Endothelial cell (in vitro differentiated cells): ENCODE measurements at regions not wholly inside any gene's neighbourhood (a gene's known extent, or its start where the extent isn't known, plus 50 kb on each side); places are given as distances from the start of the nearest gene placed in this dataset.

Source experiments
- DNase-seq: peaks from one replicate; pipeline ENCODE4 v3.0.0; 2021; ENCODE audit warnings: low spot score
- H3K27ac Mint-ChIP-seq: one replicate; pipeline ENCODE4 v1.8.0; 2021; ENCODE audit warnings: mixed read lengths, inconsistent platforms; ENCODE audit not compliant: unreplicated experiment
- H3K27me3 Mint-ChIP-seq: one replicate; pipeline ENCODE4 v1.8.0; 2021; ENCODE audit warnings: mild to moderate bottlenecking, moderate library complexity, mixed read lengths, inconsistent platforms; ENCODE audit not compliant: unreplicated experiment
- H3K36me3 Mint-ChIP-seq: one replicate; pipeline ENCODE4 v1.8.0; 2021; ENCODE audit warnings: mild to moderate bottlenecking, low read depth, mixed read lengths, inconsistent platforms; ENCODE audit not compliant: unreplicated experiment
- H3K4me1 Mint-ChIP-seq: one replicate; pipeline ENCODE4 v1.8.0; 2021; ENCODE audit warnings: mild to moderate bottlenecking, mixed read lengths, inconsistent platforms; ENCODE audit not compliant: unreplicated experiment
- H3K4me3 Mint-ChIP-seq: one replicate; pipeline ENCODE4 v1.8.0; 2021; ENCODE audit warnings: mild to moderate bottlenecking, mixed read lengths, inconsistent platforms; ENCODE audit not compliant: unreplicated experiment
- H3K9me3 Mint-ChIP-seq: one replicate; pipeline ENCODE4 v1.8.0; 2021; ENCODE audit warnings: mixed read lengths, inconsistent platforms; ENCODE audit not compliant: unreplicated experiment
- TF ChIP-seq, protein P1 (sequence below): fragments of 200-600 bp; sonication (generic); IDR thresholded peaks from one replicate; pipeline ENCODE4 v1.5.0; 2021; ENCODE audit warnings: antibody characterized with exemption; ENCODE audit not compliant: unreplicated experiment

DNA sequence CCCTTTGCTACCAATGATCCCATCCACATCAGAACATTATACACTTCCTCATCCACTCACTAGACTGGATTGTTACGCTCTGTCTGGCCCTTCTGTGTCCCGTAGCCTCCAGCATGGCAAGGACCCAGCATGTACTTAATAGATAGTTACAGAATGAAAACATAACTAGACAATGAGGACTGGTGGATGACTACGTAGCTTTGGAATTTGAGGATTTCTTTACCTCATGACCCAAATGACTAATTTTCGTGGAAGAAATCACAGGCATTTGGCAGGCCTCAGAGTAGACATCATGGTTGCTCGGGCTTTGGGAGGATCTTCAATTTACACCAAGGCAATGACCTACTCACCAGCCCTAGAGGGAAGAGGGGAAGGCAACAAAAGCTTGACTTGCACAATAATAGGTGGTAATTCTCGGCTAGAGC, 299.8 kb downstream of the TLE1 start:
- Mint-ChIP-seq H3K36me3 (no peaks in the 10 kb centered on the region), H3K4me3 (no peak overlapping the region), H3K4me1 (peaks cover 34% of the 10 kb centered on the region), H3K9me3 (no peaks in the 10 kb centered on the region), H3K27me3 (peaks cover 2% of the 10 kb centered on the region), H3K27ac (peak overlapping the region; percentile 91)
- TF ChIP-seq, protein P1, sequence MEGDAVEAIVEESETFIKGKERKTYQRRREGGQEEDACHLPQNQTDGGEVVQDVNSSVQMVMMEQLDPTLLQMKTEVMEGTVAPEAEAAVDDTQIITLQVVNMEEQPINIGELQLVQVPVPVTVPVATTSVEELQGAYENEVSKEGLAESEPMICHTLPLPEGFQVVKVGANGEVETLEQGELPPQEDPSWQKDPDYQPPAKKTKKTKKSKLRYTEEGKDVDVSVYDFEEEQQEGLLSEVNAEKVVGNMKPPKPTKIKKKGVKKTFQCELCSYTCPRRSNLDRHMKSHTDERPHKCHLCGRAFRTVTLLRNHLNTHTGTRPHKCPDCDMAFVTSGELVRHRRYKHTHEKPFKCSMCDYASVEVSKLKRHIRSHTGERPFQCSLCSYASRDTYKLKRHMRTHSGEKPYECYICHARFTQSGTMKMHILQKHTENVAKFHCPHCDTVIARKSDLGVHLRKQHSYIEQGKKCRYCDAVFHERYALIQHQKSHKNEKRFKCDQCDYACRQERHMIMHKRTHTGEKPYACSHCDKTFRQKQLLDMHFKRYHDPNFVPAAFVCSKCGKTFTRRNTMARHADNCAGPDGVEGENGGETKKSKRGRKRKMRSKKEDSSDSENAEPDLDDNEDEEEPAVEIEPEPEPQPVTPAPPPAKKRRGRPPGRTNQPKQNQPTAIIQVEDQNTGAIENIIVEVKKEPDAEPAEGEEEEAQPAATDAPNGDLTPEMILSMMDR: no peak
- no peak for DNase-seq

DNA sequence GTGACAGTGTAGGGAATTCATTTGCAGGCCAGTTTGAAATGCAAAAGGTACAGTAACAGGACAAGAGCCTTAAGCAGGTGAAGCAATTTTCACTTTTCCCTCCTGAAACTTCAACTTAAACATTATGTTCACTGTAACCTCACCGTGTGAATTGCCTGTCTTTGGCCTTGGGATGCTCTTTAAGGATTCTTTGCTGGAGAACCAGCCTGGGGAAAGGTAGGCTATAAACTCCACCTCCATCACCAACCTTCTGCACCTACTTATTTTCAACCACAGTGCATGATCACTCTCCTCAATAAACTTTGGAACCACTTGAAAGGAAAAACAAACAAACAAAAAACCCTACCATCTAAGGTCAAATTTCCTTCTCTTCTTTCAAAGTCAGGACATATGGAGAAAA, 300.5 kb downstream of the TLE1 start:
- Mint-ChIP-seq H3K4me1 (peaks cover 34% of the 10 kb centered on the region), H3K27me3 (peaks cover 2% of the 10 kb centered on the region), H3K27ac (peak overlapping the region; percentile 91), H3K9me3 (no peaks in the 10 kb centered on the region), H3K4me3 (no peak overlapping the region), H3K36me3 (no peaks in the 10 kb centered on the region)
- TF ChIP-seq, protein P1: no peak
- no peak for DNase-seq

DNA sequence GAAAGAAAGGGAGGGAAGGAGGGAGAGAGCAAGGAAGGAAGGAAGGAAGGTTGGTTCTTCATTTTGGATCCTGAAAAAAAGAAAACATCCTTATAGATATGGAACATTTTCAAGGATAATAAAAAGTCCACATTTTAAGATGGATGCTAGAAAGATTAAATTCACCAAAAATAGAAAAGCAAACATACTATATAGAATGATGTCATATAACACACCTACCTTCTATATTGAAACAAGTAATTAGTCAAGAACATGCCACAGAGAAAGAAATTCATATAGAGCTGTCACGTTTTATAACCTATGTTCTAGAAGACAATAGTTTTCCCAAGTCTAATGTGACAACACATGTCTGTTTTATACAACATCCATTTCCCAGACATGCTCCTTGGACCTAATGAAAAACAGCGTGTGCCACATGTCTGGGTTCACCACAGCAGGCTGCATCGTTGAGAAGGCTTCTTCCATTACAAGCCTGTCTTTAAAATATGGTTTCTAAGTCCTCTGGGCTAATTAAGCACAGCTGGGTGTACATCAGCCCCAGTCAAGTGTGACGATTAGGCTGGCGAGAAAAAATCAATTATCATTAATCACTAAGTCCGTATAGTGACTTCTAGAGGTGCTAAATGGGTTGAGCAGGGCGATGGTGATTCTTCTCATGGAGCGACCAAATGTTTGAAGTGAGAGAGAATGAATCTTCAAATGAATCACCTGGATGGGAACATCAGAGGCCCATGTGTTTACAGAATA, 301.8 kb downstream of the TLE1 start:
- TF ChIP-seq, protein P1: no peak
- DNase-seq: no peak
- no peaks in the 10 kb centered on the region for H3K36me3 Mint-ChIP-seq
- H3K27me3 Mint-ChIP-seq: peaks cover 2% of the 10 kb centered on the region
- no peak overlapping the region for H3K4me3 Mint-ChIP-seq
- no peaks in the 10 kb centered on the region for H3K9me3 Mint-ChIP-seq
- peaks cover 35% of the 10 kb centered on the region for H3K4me1 Mint-ChIP-seq
- H3K27ac Mint-ChIP-seq: no peak overlapping the region

DNA sequence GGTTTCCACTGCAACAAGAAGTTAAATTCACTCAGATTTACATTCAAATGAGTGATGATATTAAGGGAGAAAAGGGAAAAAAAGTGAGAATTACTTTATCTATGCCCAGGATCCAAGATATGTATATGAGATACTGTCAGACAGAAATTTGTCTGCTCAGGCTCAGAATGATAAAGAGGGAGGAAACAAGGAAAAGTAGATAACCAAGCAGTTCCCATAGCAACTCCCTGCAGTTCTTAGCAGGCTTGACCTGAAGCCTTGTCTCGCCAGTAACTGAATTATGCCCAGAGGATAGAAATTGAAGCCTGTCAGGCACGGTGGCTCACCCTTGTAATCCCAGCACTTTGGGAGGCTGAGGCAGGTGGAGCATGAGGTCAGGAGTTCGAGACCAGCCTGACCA, 304.4 kb downstream of the TLE1 start:
- Mint-ChIP-seq H3K4me1 (peaks cover 25% of the 10 kb centered on the region), H3K9me3 (no peaks in the 10 kb centered on the region), H3K27me3 (no peaks in the 10 kb centered on the region), H3K4me3 (no peak overlapping the region), H3K27ac (no peak overlapping the region), H3K36me3 (no peaks in the 10 kb centered on the region)
- TF ChIP-seq, protein P1: no peak
- no peak for DNase-seq

DNA sequence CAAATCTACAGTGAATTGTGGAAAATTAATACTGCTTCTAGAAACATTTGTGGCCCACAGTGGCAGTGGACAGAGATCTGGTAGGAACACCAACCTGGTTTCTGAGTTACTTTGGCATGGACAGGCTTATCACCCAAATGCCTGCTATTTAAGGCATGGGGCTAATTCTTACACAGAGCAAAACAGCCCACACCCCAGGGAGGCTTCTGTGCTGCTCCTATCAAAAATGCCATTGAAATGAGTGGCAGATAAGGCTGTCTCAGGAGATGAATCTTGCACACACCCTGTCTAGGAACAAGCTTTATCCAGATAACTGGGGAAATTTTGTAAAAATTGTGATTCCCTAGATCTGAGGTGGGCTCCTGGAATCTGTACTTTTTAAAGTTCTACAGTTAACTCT, 307.1 kb downstream of the TLE1 start:
- H3K27me3 Mint-ChIP-seq: no peaks in the 10 kb centered on the region
- H3K4me3 Mint-ChIP-seq: no peak overlapping the region
- H3K4me1 Mint-ChIP-seq: peaks cover 13% of the 10 kb centered on the region
- no peaks in the 10 kb centered on the region for H3K9me3 Mint-ChIP-seq
- H3K36me3 Mint-ChIP-seq: no peaks in the 10 kb centered on the region
- no peak for DNase-seq
- TF ChIP-seq, protein P1: no peak
- no peak overlapping the region for H3K27ac Mint-ChIP-seq
